ENCODE measurements at regions not wholly inside any gene's neighbourhood (a gene's known extent, or its start where the extent isn't known, plus 50 kb on each side); places are given as distances from the start of the nearest gene placed in this dataset.

DNA sequence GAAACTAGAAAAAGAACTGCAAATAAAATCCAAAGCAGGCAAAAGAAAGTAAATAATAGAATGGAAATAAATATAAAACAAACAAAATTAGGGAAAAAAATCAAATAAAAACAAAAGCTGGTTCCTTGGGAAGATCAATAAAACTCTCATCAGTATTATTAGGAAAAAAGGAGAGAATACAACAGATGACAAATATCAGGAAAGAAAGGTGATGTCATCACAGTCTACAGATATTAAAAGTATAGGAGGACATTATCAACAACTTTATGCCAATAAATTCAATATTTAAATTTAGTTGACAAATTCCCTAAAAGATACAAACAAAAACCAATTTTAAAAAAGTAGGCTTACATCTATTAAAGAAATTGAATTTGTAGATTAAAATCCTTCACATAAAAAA lies 107.4 kb upstream of the FOXN3 start:
- H2BK120ac ChIP-seq (ENCODE audit: low read depth, low read length), result no peak overlapping the region
- DNase-seq (ENCODE audit: low spot score), result no peak
- no peak overlapping the region for H3K4me2 ChIP-seq (ENCODE audit: insufficient read depth, low read length, poor library complexity, severe bottlenecking)
- H2BK5ac ChIP-seq (ENCODE audit: low read length), result no peak overlapping the region
- no peak overlapping the region for H3K18ac ChIP-seq (ENCODE audit: low read length)
- no peak overlapping the region for H2BK12ac ChIP-seq (ENCODE audit: low read length)
- H3K79me1 ChIP-seq (ENCODE audit: low read depth, low read length), result no peaks in the 10 kb centered on the region
- H3K27me3 ChIP-seq (ENCODE audit: control insufficient read depth in 3 of 3, insufficient read depth in 3 of 3, low read depth in 1 of 3, low read length in 3 of 3), result no peaks in the 10 kb centered on the region
- no peak overlapping the region for H3K23ac ChIP-seq (ENCODE audit: low read depth, low read length, poor library complexity)
- peaks cover 0 to 8% of the 10 kb centered on the region in 2 donors for H3K9me3 ChIP-seq (replicated peaks in 1 of 2; ENCODE audit: control insufficient read depth in 2 of 2, insufficient read depth in 1 of 2, low read depth in 1 of 2, low read length in 2 of 2)
- H3K27ac ChIP-seq (replicated peaks; ENCODE audit: low read length), result no peak overlapping the region
- H4K91ac ChIP-seq (ENCODE audit: low read depth, low read length, poor library complexity), result no peak overlapping the region
- no peak overlapping the region for H2AK5ac ChIP-seq (ENCODE audit: low read depth, low read length)
- H3K14ac ChIP-seq (ENCODE audit: low read length), result no peak overlapping the region
- H2AFZ ChIP-seq (ENCODE audit: low read length), result no peak overlapping the region
- no peak overlapping the region for H4K8ac ChIP-seq (ENCODE audit: low read depth, low read length)
- no peak overlapping the region for H3K4ac ChIP-seq (ENCODE audit: low read length)
- no peak overlapping the region for H3K9ac ChIP-seq (ENCODE audit: low read depth, low read length, poor library complexity)
- no peaks in the 10 kb centered on the region for H3K36me3 ChIP-seq (replicated peaks in 1 of 2; ENCODE audit: control insufficient read depth in 2 of 2, insufficient read depth in 2 of 2, low read length in 2 of 2)
- H3K4me1 ChIP-seq (ENCODE audit: control insufficient read depth in 2 of 2, insufficient read depth in 1 of 2, low read depth in 1 of 2, low read length in 2 of 2), result no peaks in the 10 kb centered on the region
- no peak overlapping the region for H3K4me3 ChIP-seq (ENCODE audit: low read length in 2 of 2)
- H2BK15ac ChIP-seq (ENCODE audit: low read length), result no peak overlapping the region

GRCh38 chr14:89521988-89522387 lies 105.0 kb upstream of the FOXN3 start:
- H3K4me1 ChIP-seq (ENCODE audit: control insufficient read depth in 2 of 2, insufficient read depth in 1 of 2, low read depth in 1 of 2, low read length in 2 of 2), result no peaks in the 10 kb centered on the region
- no peak overlapping the region for H3K14ac ChIP-seq (ENCODE audit: low read length)

DNA sequence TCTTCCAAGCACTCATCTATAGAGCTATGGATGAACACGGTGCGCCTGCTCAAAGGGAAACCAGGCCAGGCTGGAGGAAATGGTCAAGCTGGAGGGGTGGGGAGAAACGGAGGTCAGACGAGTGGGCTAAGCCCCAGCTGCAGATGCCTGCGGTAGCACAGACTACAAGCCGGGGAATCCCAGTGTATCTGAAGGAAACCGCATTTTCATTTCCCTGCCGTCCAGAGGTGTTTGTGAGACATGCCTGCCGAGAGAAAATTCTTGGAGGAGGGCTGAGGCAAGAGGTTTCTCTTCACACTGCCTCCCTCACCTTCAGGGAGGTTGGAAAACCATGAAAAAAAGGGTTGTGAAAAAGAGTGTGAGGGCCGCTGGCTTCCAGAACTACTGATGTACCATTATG lies 102.0 kb upstream of the FOXN3 start:
- H3K18ac ChIP-seq (ENCODE audit: low read length), result no peak overlapping the region
- H3K23ac ChIP-seq (ENCODE audit: low read depth, low read length, poor library complexity), result no peak overlapping the region
- H3K27me3 ChIP-seq (ENCODE audit: control insufficient read depth in 3 of 3, insufficient read depth in 3 of 3, low read depth in 1 of 3, low read length in 3 of 3), result no peaks in the 10 kb centered on the region
- no peak overlapping the region for H3K9ac ChIP-seq (ENCODE audit: low read depth, low read length, poor library complexity)
- H4K8ac ChIP-seq (ENCODE audit: low read depth, low read length), result no peak overlapping the region
- H2BK12ac ChIP-seq (ENCODE audit: low read length), result no peak overlapping the region
- no peaks in the 10 kb centered on the region for H3K79me1 ChIP-seq (ENCODE audit: low read depth, low read length)
- H3K4me2 ChIP-seq (ENCODE audit: insufficient read depth, low read length, poor library complexity, severe bottlenecking), result no peak overlapping the region
- no peak for DNase-seq (ENCODE audit: low spot score)
- H3K9me3 ChIP-seq (replicated peaks in 1 of 2; ENCODE audit: control insufficient read depth in 2 of 2, insufficient read depth in 1 of 2, low read depth in 1 of 2, low read length in 2 of 2), result peaks cover 0 to 8% of the 10 kb centered on the region in 2 donors
- no peak overlapping the region for H2AFZ ChIP-seq (ENCODE audit: low read length)
- H3K4me3 ChIP-seq (ENCODE audit: low read length in 2 of 2), result no peak overlapping the region
- no peak overlapping the region for H3K14ac ChIP-seq (ENCODE audit: low read length)
- H2BK15ac ChIP-seq (ENCODE audit: low read length), result no peak overlapping the region
- no peak overlapping the region for H2BK120ac ChIP-seq (ENCODE audit: low read depth, low read length)
- no peaks in the 10 kb centered on the region for H3K36me3 ChIP-seq (replicated peaks in 1 of 2; ENCODE audit: control insufficient read depth in 2 of 2, insufficient read depth in 2 of 2, low read length in 2 of 2)
- no peak overlapping the region for H4K91ac ChIP-seq (ENCODE audit: low read depth, low read length, poor library complexity)
- no peak overlapping the region for H2BK5ac ChIP-seq (ENCODE audit: low read length)
- no peak overlapping the region for H2AK5ac ChIP-seq (ENCODE audit: low read depth, low read length)
- WGBS, 2 donors (ENCODE audit: extremely low coverage in 2 of 2, insufficient read length in 2 of 2, insufficient replicate concordance in 1 of 2), result no CpG with 5 or more reads among the region's 10 CpGs
- H3K27ac ChIP-seq (replicated peaks; ENCODE audit: low read length), result no peak overlapping the region
- H3K4me1 ChIP-seq (ENCODE audit: control insufficient read depth in 2 of 2, insufficient read depth in 1 of 2, low read depth in 1 of 2, low read length in 2 of 2), result no peaks in the 10 kb centered on the region
- H3K4ac ChIP-seq (ENCODE audit: low read length), result no peak overlapping the region

More at GRCh38 chr14:89521988-89522387, 105.0 kb upstream of the FOXN3 start:
- Histone ChIP-seq H3K27me3 (ENCODE audit: control insufficient read depth in 3 of 3, insufficient read depth in 3 of 3, low read depth in 1 of 3, low read length in 3 of 3) (no peaks in the 10 kb centered on the region), H2BK120ac (ENCODE audit: low read depth, low read length) (no peak overlapping the region), H3K4me2 (ENCODE audit: insufficient read depth, low read length, poor library complexity, severe bottlenecking) (no peak overlapping the region), H3K4ac (ENCODE audit: low read length) (no peak overlapping the region), H3K27ac (replicated peaks; ENCODE audit: low read length) (no peak overlapping the region), H3K9ac (ENCODE audit: low read depth, low read length, poor library complexity) (no peak overlapping the region), H3K23ac (ENCODE audit: low read depth, low read length, poor library complexity) (no peak overlapping the region), H2AFZ (ENCODE audit: low read length) (no peak overlapping the region), H4K91ac (ENCODE audit: low read depth, low read length, poor library complexity) (no peak overlapping the region), H3K18ac (ENCODE audit: low read length) (no peak overlapping the region), H2BK5ac (ENCODE audit: low read length) (no peak overlapping the region), H3K9me3 (replicated peaks in 1 of 2; ENCODE audit: control insufficient read depth in 2 of 2, insufficient read depth in 1 of 2, low read depth in 1 of 2, low read length in 2 of 2) (peaks cover 0 to 8% of the 10 kb centered on the region in 2 donors), H2BK12ac (ENCODE audit: low read length) (no peak overlapping the region), H3K36me3 (replicated peaks in 1 of 2; ENCODE audit: control insufficient read depth in 2 of 2, insufficient read depth in 2 of 2, low read length in 2 of 2) (no peaks in the 10 kb centered on the region), H3K4me3 (ENCODE audit: low read length in 2 of 2) (no peak overlapping the region), H2BK15ac (ENCODE audit: low read length) (no peak overlapping the region), H2AK5ac (ENCODE audit: low read depth, low read length) (no peak overlapping the region), H3K79me1 (ENCODE audit: low read depth, low read length) (no peaks in the 10 kb centered on the region), H4K8ac (ENCODE audit: low read depth, low read length) (no peak overlapping the region)
- DNase-seq (ENCODE audit: low spot score), result no peak

DNA sequence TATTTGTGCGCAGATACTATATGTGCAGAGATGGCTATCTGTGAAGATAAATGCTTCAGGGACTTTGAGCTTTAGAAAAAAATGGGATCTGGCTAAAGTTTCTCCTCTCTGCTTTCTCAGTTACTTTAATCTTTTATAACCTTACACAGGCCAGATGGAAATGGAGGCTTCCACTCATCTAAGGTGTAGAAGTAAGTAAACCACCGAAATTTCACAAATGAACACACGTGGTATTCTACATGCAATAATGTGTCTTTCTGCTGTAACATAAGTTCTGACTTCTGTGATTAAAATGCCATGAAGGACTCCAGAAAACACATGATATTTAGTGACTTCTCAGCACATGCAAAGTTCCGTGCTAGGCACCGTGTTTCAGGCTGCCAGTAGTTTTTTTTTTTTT lies 99.1 kb upstream of the FOXN3 start:
- Histone ChIP-seq H3K4me2 (ENCODE audit: insufficient read depth, low read length, poor library complexity, severe bottlenecking) (no peak overlapping the region), H2BK15ac (ENCODE audit: low read length) (no peak overlapping the region), H2AK5ac (ENCODE audit: low read depth, low read length) (no peak overlapping the region), H3K4ac (ENCODE audit: low read length) (no peak overlapping the region), H3K36me3 (replicated peaks in 1 of 2; ENCODE audit: control insufficient read depth in 2 of 2, insufficient read depth in 2 of 2, low read length in 2 of 2) (no peaks in the 10 kb centered on the region), H3K4me3 (ENCODE audit: low read length in 2 of 2) (no peak overlapping the region), H2AFZ (ENCODE audit: low read length) (no peak overlapping the region), H3K4me1 (ENCODE audit: control insufficient read depth in 2 of 2, insufficient read depth in 1 of 2, low read depth in 1 of 2, low read length in 2 of 2) (no peaks in the 10 kb centered on the region), H4K91ac (ENCODE audit: low read depth, low read length, poor library complexity) (no peak overlapping the region), H2BK12ac (ENCODE audit: low read length) (no peak overlapping the region), H3K9me3 (replicated peaks in 1 of 2; ENCODE audit: control insufficient read depth in 2 of 2, insufficient read depth in 1 of 2, low read depth in 1 of 2, low read length in 2 of 2) (peaks cover 0 to 3% of the 10 kb centered on the region in 2 donors), H2BK120ac (ENCODE audit: low read depth, low read length) (no peak overlapping the region), H3K79me1 (ENCODE audit: low read depth, low read length) (no peaks in the 10 kb centered on the region), H3K23ac (ENCODE audit: low read depth, low read length, poor library complexity) (no peak overlapping the region), H3K27ac (replicated peaks; ENCODE audit: low read length) (no peak overlapping the region), H2BK5ac (ENCODE audit: low read length) (no peak overlapping the region), H3K27me3 (ENCODE audit: control insufficient read depth in 3 of 3, insufficient read depth in 3 of 3, low read depth in 1 of 3, low read length in 3 of 3) (no peaks in the 10 kb centered on the region), H4K8ac (ENCODE audit: low read depth, low read length) (no peak overlapping the region), H3K14ac (ENCODE audit: low read length) (no peak overlapping the region), H3K9ac (ENCODE audit: low read depth, low read length, poor library complexity) (no peak overlapping the region), H3K18ac (ENCODE audit: low read length) (no peak overlapping the region)
- no CpG with 5 or more reads among the region's 5 CpGs for WGBS, 2 donors (ENCODE audit: extremely low coverage in 2 of 2, insufficient read length in 2 of 2, insufficient replicate concordance in 1 of 2)
- DNase-seq (ENCODE audit: low spot score), result no peak

Data from neuronal stem cell (in vitro differentiated cells).